GM20000 (cell line): ENCODE measurements at regions not wholly inside any gene's neighbourhood (a gene's known extent, or its start where the extent isn't known, plus 50 kb on each side); places are given as distances from the start of the nearest gene placed in this dataset.

Experiments
- DNase-seq: peaks from one replicate; pipeline ENCODE4 v3.0.0; 2012; ENCODE audit warnings: low spot score
- CTCF ChIP-seq: IDR thresholded peaks from 2 replicates; pipeline ENCODE4 v1.5.1; 2012; ENCODE audit warnings: mild to moderate bottlenecking, control low read depth; ENCODE audit errors: extremely low read depth, missing control alignments

GRCh38 chr3:153038779-153039178, 123.2 kb upstream of the RAP2B start:
- DNase-seq, result no peak
- TF ChIP-seq CTCF, result no peak

- no peak for TF ChIP-seq CTCF
- no peak for DNase-seq
Measured at GRCh38 chr3:153041181-153041580, 120.8 kb upstream of the RAP2B start.

GRCh38 chr3:153042088-153042487, 119.9 kb upstream of the RAP2B start:
- no peak for DNase-seq
- no peak for TF ChIP-seq CTCF

- TF ChIP-seq CTCF, result no peak
- no peak for DNase-seq
Measured at GRCh38 chr3:153043729-153044328, 118.2 kb upstream of the RAP2B start.

GRCh38 chr3:153045150-153045549, 116.9 kb upstream of the RAP2B start:
- TF ChIP-seq CTCF, result no peak
- no peak for DNase-seq

- DNase-seq, result no peak
- TF ChIP-seq CTCF, result no peak
Measured at GRCh38 chr3:153050978-153051377, 111.0 kb upstream of the RAP2B start.

GRCh38 chr3:153051427-153052095, 110.5 kb upstream of the RAP2B start:
- DNase-seq, result no peak
- no peak for TF ChIP-seq CTCF
